ENCODE measurements at regions not wholly inside any gene's neighbourhood (a gene's known extent, or its start where the extent isn't known, plus 50 kb on each side); places are given as distances from the start of the nearest gene placed in this dataset.

DNA sequence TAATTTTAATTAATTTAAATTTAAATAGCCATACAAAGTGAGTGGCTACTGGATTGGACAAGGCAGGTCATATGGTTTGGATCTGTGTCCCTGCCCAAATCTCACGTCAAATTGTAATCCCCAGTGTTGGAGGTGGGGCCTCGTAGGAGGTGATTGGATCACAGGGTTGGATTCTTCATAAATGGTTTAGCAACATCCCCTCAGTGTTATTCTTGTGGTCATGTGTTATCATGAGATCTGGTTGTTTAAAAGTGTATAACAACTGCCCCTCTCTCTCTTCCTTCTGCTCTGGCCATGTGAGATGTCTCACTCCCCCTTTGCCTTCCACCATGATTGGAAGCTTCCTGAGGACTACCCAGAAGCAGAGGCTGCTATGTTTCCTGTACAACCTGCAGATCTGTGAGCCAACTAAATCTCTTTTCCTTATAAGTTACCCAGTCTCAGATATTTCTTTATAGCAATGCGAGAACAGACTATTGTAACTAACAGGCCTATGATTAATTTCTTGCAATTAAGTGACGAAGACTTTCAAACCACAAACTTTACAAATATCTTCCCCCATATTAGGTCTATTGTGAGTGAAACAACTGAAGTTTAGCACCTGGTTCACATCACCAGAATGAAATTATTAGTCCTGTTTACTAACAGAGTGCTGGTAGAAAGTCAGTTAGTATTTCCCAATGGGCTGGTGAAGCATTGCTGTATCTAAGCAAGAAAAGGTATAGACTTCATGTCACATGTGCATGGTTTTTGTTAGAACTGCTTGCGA lies 60.0 kb upstream of the TNFAIP3 start:
- TF ChIP-seq, protein P1, sequence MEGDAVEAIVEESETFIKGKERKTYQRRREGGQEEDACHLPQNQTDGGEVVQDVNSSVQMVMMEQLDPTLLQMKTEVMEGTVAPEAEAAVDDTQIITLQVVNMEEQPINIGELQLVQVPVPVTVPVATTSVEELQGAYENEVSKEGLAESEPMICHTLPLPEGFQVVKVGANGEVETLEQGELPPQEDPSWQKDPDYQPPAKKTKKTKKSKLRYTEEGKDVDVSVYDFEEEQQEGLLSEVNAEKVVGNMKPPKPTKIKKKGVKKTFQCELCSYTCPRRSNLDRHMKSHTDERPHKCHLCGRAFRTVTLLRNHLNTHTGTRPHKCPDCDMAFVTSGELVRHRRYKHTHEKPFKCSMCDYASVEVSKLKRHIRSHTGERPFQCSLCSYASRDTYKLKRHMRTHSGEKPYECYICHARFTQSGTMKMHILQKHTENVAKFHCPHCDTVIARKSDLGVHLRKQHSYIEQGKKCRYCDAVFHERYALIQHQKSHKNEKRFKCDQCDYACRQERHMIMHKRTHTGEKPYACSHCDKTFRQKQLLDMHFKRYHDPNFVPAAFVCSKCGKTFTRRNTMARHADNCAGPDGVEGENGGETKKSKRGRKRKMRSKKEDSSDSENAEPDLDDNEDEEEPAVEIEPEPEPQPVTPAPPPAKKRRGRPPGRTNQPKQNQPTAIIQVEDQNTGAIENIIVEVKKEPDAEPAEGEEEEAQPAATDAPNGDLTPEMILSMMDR (conservative IDR thresholded peaks at IDR 0.05): no peak
- no peak overlapping the region for H3K27ac Mint-ChIP-seq
- no peaks in the 10 kb centered on the region for H4K20me1 ChIP-seq (ENCODE audit: control insufficient read depth, insufficient read depth, insufficient read length)

More for the DNA sequence above, 60.0 kb upstream of the TNFAIP3 start:
- no peaks in the 10 kb centered on the region for H3K27me3 ChIP-seq (ENCODE audit: insufficient read depth, low read length)
- no peak overlapping the region for H3K4me2 ChIP-seq (ENCODE audit: insufficient read depth, insufficient read length, low read length)
- no peaks in the 10 kb centered on the region for H3K9me3 Mint-ChIP-seq
- H3K18ac ChIP-seq (ENCODE audit: insufficient read length, low read depth, low read length): no peak overlapping the region
- no peak overlapping the region for H4K91ac ChIP-seq (ENCODE audit: insufficient read length, low read depth, low read length)
- WGBS (ENCODE audit: extremely low coverage, insufficient read length, low lambda C conversion rate): no CpG with 5 or more reads among the region's 5 CpGs
- no peaks in the 10 kb centered on the region for H3K79me1 ChIP-seq (ENCODE audit: insufficient read depth, low read depth, low read length, poor library complexity, severe bottlenecking)
- H3K4me1 Mint-ChIP-seq: peaks cover 0 to 7% of the 10 kb centered on the region in 2 experiments; a peak in 2 of 4 replicates
- no peaks in the 10 kb centered on the region for H3K23me2 ChIP-seq (ENCODE audit: insufficient read length, low read depth, low read length, poor library complexity, severe bottlenecking)
- H3K9me3 ChIP-seq (ENCODE audit: control insufficient read depth, low read depth, low read length): no peaks in the 10 kb centered on the region
- no peak overlapping the region for H4K5ac ChIP-seq (ENCODE audit: insufficient read length, low read depth, low read length)
- H2BK15ac ChIP-seq (ENCODE audit: low read depth, low read length): no peak overlapping the region
- no peak overlapping the region for H2AFZ ChIP-seq (ENCODE audit: low read length)
- H3K79me2 ChIP-seq (ENCODE audit: insufficient read depth, low read length): no peaks in the 10 kb centered on the region
- no peak overlapping the region for H3K9ac ChIP-seq (ENCODE audit: extremely low read depth, insufficient read length, low read length)
- no peak for DNase-seq
- H3K14ac ChIP-seq (ENCODE audit: insufficient read depth, low read length): no peak overlapping the region
- no peak overlapping the region for H2BK120ac ChIP-seq (ENCODE audit: low read depth, low read length, poor library complexity, severe bottlenecking)
- H3K4me1 ChIP-seq (ENCODE audit: insufficient read depth, low read length): no peaks in the 10 kb centered on the region
- H3K4ac ChIP-seq (ENCODE audit: low read depth, low read length): no peak overlapping the region
- no peak overlapping the region for H3T11ph ChIP-seq (ENCODE audit: low read length)
- no peaks in the 10 kb centered on the region; a peak in 1 of 7 replicates for H3K36me3 Mint-ChIP-seq (ENCODE audit: insufficient read depth in 1 of 3, low read depth in 3 of 3)
- no peak overlapping the region for H2BK20ac ChIP-seq (ENCODE audit: low read depth, low read length, poor library complexity, severe bottlenecking)
- no peak overlapping the region for H3K4me3 Mint-ChIP-seq
- no peak overlapping the region for H3K27ac ChIP-seq (ENCODE audit: insufficient read length, low read depth, low read length)
- no peak overlapping the region for H2AK5ac ChIP-seq (ENCODE audit: insufficient read length, low read length)
- no peak overlapping the region for H4K8ac ChIP-seq (replicated peaks; ENCODE audit: insufficient read length, low read depth, low read length)
- no peak overlapping the region for H3K23ac ChIP-seq (ENCODE audit: insufficient read length, low read depth, low read length)
- no peaks in the 10 kb centered on the region; the same call in 1 of the 2 replicates for H3K27me3 Mint-ChIP-seq (ENCODE audit: low read depth)
- no peak overlapping the region for H2BK5ac ChIP-seq (ENCODE audit: insufficient read length, low read length)
- H3K56ac ChIP-seq (ENCODE audit: insufficient read length, low read depth, low read length): no peak overlapping the region
- H2BK12ac ChIP-seq (ENCODE audit: insufficient read length, low read depth, low read length): no peak overlapping the region

Measured in H9 (cell line).